GM18498 (cell line): ENCODE measurements at regions not wholly inside any gene's neighbourhood (a gene's known extent, or its start where the extent isn't known, plus 50 kb on each side); places are given as distances from the start of the nearest gene placed in this dataset.

Experiments used
- ATAC-seq: cut with Tn5 transposase; IDR thresholded peaks from one replicate; pipeline ENCODE4 v1.9.1; 2021; ENCODE audit warnings: mild to moderate bottlenecking, moderate library complexity; ENCODE audit not compliant: unreplicated experiment

- ATAC-seq: no peak
Measured at GRCh38 chr1:29549001-29549400, 312.7 kb downstream of the PTPRU start.

GRCh38 chr1:29548091-29548490, 311.8 kb downstream of the PTPRU start:
- ATAC-seq: no peak

GRCh38 chr1:29547300-29547699, 311.0 kb downstream of the PTPRU start:
- no peak for ATAC-seq

GRCh38 chr1:29546496-29546895, 310.2 kb downstream of the PTPRU start:
- ATAC-seq: no peak

GRCh38 chr1:29544406-29544805, 308.1 kb downstream of the PTPRU start:
- ATAC-seq: no peak

- ATAC-seq: no peak
Measured at GRCh38 chr1:29543586-29543985, 307.3 kb downstream of the PTPRU start.

GRCh38 chr1:29542548-29542947, 306.2 kb downstream of the PTPRU start:
- no peak for ATAC-seq

GRCh38 chr1:29541631-29542030, 305.3 kb downstream of the PTPRU start:
- ATAC-seq: no peak

GRCh38 chr1:29540801-29541357, 304.6 kb downstream of the PTPRU start:
- no peak for ATAC-seq

- no peak for ATAC-seq
Measured at GRCh38 chr1:29539971-29540370, 303.6 kb downstream of the PTPRU start.

- no peak for ATAC-seq
Measured at GRCh38 chr1:29538586-29538985, 302.3 kb downstream of the PTPRU start.

GRCh38 chr1:29532751-29533150, 296.4 kb downstream of the PTPRU start:
- no peak for ATAC-seq

- ATAC-seq: no peak
Measured at GRCh38 chr1:29532285-29532684, 296.0 kb downstream of the PTPRU start.

GRCh38 chr1:29531596-29531995, 295.3 kb downstream of the PTPRU start:
- no peak for ATAC-seq

GRCh38 chr1:29529677-29530278, 293.5 kb downstream of the PTPRU start:
- no peak for ATAC-seq

GRCh38 chr1:29527314-29528004, 291.1 kb downstream of the PTPRU start:
- no peak for ATAC-seq

GRCh38 chr1:29525941-29526340, 289.6 kb downstream of the PTPRU start:
- ATAC-seq: no peak

GRCh38 chr1:29524285-29525065, 288.2 kb downstream of the PTPRU start:
- no peak for ATAC-seq

GRCh38 chr1:29523576-29523975, 287.3 kb downstream of the PTPRU start:
- no peak for ATAC-seq

- no peak for ATAC-seq
Measured at GRCh38 chr1:29523136-29523535, 286.8 kb downstream of the PTPRU start.

- no peak for ATAC-seq
Measured at GRCh38 chr1:29521811-29522580, 285.7 kb downstream of the PTPRU start.
